GM21576 (cell line): ENCODE measurements at regions not wholly inside any gene's neighbourhood (a gene's known extent, or its start where the extent isn't known, plus 50 kb on each side); places are given as distances from the start of the nearest gene placed in this dataset.

ENCODE experiments used
- ATAC-seq: cut with Tn5 transposase; IDR thresholded peaks from one replicate; pipeline ENCODE4 v1.9.1; 2021; ENCODE audit warnings: mild to moderate bottlenecking, moderate library complexity; ENCODE audit not compliant: unreplicated experiment

DNA sequence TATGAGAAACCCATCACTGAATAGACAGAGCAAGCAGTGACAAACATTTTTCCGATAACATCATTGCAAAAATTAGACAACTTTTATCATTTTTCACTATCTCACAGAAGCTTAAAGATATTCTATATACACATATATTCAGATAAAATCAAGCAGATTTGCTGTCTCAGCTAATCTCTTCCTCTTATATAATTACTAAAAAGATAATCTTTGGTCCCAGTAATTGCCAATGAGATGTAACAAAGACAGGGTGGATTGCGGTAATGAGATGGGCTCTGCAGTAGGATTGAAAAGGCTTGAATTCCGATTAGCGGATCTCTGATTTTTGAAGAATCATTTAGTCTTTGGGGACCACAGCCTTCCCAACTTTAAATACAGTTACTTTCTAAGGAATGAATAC is 63.5 kb downstream of the SYT4 start:
- no peak for ATAC-seq

DNA sequence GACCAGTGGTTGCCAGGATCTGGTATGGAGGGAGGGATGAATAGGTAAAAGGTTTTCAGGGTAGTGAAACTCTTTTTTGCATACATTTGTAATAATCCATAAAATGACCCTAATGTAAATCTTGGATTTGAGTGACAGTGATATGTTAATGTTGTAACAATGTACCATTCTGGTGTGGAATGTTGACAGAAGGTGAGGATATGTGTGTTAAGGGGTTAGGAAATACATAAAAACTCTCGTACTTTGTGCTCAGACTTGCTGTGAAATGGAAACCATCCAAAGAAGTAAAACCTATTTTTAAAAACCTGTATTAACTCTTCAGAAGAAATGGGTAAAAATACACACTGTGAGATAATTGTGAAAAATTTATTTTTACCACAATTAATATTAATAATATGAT is 66.2 kb downstream of the SYT4 start:
- no peak for ATAC-seq

DNA sequence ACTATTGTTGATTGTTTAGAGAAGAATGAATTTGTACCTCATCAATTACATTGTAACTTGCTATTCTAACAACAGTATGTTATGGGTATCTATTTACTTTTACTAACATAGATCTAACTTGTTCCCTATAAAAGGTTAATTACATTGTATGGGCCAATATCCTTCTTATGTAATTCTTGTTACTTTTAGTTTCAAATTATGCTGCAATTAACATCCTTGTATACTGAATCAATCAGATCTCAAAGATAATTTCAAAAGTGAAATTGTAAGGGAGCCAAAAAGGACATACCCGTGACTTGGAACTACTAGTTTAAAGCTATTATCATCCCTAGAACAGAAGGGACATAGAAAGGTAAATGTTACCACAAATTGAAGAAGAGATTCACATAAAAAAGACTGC is 79.9 kb upstream of the RIT2 start:
- no peak for ATAC-seq

DNA sequence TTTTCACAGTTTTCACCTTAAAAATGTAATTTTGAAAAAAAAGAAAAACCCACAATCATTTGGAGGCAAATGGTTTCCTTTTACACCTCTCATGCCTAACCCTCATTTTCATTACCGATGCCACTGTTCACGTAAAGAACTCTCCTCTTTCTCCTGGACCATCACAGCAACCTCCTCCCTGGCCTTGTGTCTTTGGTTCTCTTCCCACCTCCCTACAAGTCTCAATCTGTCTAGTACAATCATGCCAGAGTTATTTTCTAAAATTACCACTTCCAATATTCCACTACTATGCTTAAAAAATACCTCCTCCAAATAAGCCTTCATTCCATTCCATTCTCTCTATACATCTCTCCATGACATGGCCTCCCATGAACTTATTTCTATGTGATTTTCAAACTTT is 77.9 kb upstream of the RIT2 start:
- ATAC-seq, result no peak

DNA sequence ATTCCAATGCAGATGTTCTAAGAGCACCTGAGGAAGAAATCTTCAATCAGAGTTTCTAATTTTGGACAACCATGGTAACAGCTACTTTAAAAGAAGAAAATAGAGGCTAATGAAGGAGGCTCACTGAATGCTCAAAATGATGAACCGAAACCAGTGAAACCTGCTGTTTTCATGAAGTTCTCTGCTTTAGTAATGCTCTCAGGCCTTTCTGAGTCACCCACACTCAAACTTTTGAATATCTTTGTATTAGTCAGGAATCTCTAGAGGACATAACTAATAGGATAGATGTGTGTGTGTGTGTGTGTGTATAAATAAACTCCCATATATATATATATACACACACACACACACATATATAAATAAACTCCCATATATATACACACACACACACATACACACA is 76.9 kb upstream of the RIT2 start:
- peak; percentile 73 for ATAC-seq

DNA sequence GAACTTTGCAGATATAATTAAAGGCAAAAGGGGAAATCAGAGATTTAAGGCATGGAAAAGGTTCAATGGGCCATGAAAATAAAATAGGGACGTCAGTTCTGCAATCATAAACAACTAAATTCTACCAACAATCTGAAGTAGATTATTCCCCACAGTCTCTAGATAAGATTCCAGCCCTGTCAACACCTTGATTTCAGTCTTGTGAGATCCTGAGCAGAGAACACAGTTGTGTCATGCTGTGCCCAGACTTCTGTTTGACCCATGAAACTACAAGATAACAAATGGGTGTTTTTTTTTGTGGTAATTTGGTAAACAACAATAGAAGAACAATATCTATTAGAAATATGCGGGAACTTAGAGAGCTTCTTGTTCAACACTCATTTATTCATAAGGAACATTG is 66.2 kb upstream of the RIT2 start:
- ATAC-seq, result no peak

DNA sequence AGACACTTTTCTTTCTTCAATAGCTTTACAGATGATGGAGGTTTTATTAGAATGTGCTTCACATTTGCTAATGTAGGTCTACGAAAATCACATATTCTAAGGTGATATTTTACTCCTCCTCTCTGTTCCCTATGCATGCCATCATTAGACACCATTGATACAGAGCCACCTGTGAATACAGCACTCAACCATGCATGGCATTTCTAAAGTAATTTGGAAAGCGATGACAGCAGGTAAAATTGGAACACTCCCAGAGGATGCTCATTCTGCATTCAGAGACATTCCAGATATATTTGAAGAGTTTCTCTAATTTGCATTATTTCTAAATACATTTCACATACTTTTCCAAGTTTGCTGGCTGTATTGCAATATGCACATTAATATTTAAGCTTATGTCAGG is 65.3 kb upstream of the RIT2 start:
- ATAC-seq, result no peak

DNA sequence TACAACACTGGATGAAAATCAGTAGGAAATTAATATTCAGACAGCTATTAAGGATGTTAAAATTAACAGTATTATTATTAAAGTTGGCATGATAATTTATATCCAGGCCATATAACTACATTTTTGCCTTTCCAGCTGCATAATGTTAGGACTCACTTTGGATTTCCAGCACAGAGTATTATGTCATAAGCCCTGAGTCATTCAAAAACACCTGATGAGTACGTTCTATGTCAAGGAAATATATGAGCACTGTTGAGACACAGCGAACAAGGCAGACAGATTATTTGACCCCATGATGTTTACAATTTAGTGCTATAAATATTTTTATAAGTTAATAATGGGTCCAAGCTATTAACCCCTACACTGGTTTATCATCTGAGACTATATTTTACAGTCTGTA is 59.8 kb upstream of the RIT2 start:
- no peak for ATAC-seq

DNA sequence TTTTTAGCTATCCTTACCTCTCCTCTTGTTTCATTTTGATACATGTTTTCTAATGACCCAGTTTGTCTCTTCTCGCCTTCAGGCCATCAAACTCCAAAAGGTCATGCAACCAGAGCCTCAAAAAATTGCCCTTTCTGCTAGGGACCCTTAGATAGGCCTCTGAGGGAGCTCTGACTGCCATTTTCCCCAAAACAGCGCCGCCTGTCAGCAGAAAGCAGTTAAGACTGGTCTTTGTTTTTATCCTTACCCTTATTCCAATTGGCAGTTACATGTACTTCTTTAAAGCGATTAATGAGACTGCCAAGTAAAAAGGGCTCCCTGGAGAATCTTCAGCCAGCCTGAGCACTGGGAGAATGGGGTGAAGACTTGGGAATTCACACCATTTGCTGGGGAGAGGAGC is 55.1 kb upstream of the RIT2 start:
- no peak for ATAC-seq
